ENCODE measurements at regions not wholly inside any gene's neighbourhood (a gene's known extent, or its start where the extent isn't known, plus 50 kb on each side); places are given as distances from the start of the nearest gene placed in this dataset.

DNA sequence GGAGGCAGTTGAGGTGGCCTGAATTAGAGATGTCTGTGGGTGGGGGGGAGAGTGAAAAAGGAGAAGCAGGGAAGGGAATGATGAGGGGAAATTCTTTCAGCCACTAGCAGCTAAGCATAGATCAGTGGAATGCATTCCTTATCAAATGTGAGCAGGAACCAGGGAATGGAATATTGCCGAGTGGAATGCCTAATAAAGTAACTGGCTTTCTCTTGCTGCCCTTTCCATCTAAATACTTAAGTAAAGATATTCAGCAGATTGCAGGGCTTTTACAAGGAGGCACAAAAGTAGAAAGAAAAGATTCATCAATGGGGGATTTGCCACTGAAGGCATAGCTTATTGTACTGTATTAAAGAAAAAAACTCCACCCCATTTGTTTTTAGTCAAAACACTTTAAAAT lies 263.0 kb upstream of the RPS6KA3 start:
- intact Hi-C loops (cut with DNase I): loop anchor here (2.0 to 10.0 kb wide), 4 partner anchors 951 to 1665 kb away; no protein-coding TSS in a partner anchor
- DNase-seq: no peak

- intact Hi-C loops (cut with DNase I): loop anchor here (2.0 to 10.0 kb wide), 4 partner anchors 952 to 1666 kb away; no protein-coding TSS in a partner anchor
- peak in 4 of 10 donors; percentile 24 to 74 (median 46) for DNase-seq
Measured at GRCh38 chrX:20529301-20529700, 262.6 kb upstream of the RPS6KA3 start.

DNA sequence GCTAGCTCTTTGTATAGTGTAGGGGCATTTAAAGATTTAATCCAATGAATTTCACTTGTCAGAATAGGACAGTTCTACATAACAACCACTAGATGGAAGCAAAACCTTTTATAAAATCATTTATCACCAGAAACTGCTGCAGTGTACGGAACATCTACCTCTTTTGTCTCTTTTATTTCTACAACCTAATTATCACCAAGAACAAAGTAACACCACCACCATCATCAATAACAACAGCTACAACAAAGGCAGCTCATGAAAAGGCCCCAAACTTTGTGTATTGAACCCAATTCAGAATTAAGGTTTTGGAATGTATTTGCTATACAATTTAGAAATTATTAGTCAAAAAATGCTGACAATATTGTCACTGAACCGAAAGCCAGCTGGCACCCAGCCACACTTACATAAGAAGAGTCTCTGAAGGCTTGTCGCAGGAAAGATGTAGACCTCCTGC lies 260.9 kb upstream of the RPS6KA3 start:
- intact Hi-C loops (cut with DNase I): loop anchor here (2.0 to 10.0 kb wide), 4 partner anchors 953 to 1667 kb away; no protein-coding TSS in a partner anchor
- peak in 1 of 10 donors; percentile 33 for DNase-seq

DNA sequence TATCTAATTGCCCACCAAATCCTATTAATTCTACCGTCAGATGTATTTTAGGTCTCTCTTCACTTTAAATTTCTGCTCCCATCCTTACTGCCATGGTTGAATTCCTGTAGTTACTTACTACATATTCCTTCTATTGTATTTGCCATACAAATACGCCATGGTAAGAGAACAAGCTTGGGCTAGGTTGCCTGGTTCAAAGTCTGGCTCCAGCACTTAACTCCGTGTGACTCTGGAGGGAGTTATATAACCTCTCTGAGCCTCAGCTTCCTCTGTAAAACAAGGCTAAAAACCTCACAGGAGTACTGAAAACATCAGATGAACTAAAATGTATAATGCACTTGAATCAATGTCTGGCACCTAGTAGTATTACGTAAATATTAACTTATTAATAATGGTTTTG lies 260.3 kb upstream of the RPS6KA3 start:
- intact Hi-C loops (cut with DNase I): loop anchor here (5.0 to 10.0 kb wide), 3 partner anchors 1218 to 1668 kb away; no protein-coding TSS in a partner anchor
- no peak for DNase-seq

- intact Hi-C loops (cut with DNase I): loop anchor here (10.0 kb wide), 2 partner anchors 1221 to 1671 kb away; no protein-coding TSS in a partner anchor
- no peak for DNase-seq
Measured at GRCh38 chrX:20523626-20524312, 257.1 kb upstream of the RPS6KA3 start.

DNA sequence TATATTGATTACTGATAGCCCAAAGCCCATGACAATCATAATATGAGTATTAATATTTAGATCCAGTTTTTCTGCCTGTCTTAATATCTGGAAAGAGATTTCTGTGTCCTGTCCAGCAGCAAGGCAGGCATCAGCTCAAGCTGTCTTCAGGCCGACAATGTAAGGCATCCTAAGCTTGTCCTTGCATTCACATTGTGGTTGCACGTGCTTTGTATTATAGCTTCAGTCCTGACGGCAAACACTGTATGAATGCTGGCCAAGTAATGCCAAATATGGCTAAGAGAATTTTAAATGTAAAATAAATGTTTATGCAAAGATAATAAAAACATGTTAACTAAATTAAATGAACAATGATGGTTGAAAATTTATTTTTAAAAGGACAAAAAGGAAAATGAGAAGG lies 255.7 kb upstream of the RPS6KA3 start:
- DNase-seq: no peak
- intact Hi-C loops (cut with DNase I): loop anchor here (10.0 kb wide), 2 partner anchors 1222 to 1672 kb away; no protein-coding TSS in a partner anchor

GRCh38 chrX:20521222-20521621 lies 254.5 kb upstream of the RPS6KA3 start:
- intact Hi-C loops (cut with DNase I): loop anchor here (10.0 kb wide), 2 partner anchors 1224 to 1674 kb away; no protein-coding TSS in a partner anchor
- no peak for DNase-seq

DNA sequence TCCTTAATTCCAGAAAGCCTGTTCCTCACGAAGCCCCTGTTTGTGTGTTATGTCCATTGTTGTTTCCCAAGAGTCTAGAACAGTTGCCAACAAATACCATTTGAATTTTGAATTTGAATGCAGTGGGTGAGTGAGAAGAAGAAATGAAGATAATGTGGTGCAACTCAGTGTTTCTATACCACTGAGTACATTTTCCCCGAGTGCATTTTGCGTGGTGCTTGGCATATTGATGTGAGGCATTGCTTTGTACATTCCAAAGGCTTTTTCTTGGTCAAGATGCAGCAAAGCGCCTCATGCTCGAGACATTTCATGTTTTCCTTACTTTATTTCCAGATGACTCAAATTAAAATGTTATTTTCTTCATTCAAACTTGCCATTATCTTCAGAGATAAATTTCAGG lies 253.1 kb upstream of the RPS6KA3 start:
- intact Hi-C loops (cut with DNase I): loop anchor here (10.0 kb wide), 2 partner anchors 1225 to 1675 kb away; no protein-coding TSS in a partner anchor
- no peak for DNase-seq

DNA sequence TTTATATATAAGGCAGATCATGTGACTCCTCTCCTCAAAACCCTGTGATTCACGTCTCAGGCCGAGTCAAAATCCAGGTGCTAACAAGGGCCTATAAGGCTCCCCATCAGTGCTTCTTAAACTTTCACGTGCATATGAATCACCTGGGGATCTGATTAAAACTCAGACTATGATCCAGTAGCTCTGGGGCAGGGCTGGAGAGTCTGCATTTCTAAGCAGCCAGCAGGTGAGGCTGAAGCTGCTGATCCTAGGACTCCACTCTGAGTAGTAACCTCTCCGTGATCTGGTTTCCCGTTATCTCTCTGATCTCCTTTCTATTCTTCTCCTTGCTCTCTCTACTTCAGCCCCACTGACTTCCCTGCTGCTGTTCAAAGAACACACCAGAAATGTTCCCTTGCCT lies 252.4 kb upstream of the RPS6KA3 start:
- DNase-seq: no peak
- intact Hi-C loops (cut with DNase I): no loop called here

DNA sequence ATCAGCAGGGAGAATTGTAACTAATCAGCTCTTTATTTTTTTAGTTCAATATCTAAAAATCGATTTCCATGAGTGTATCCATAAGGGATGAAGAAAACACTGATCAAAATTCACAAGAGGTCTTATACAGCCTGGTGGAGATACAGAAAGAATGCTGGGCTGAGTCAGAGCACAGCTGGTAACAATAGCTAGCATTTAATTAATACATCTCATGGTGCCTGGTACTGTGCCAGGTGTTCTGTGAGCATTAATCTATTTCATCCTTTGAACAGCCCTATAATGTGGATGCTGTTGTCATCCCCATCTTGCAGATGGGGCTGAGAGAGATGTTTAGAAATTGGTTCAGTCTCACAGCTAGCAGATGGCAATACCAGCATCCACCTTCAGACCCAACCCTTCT lies 250.9 kb upstream of the RPS6KA3 start:
- DNase-seq: no peak
- intact Hi-C loops (cut with DNase I): no loop called here

DNA sequence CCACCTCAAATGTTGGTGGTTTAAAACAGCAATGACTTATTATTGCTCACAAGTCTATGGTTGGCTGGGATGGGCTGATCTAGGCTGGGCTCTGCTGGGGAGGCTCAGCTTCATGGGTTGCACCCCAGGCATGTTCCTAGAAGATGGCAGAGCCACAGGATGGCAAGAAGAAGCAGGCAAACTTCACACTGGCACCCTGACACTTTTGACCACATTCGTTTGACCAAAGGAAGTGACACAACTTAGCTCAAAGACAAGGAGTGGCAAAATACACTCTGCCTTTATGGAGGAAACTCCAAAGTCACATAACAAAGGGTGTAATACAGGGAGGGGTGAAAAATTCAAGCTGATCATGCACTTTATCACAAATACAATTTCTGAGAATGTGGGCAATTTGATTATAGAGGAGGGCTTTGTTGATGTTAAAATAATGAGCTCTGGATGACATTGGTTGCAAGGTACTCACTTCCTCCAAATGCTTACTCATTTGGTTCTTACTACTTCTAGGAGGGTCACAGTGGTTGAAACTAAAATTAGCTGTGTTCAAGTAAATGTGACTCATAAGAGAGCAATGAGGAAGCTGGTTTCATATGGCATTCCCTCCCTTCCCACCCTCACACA lies 249.2 kb upstream of the RPS6KA3 start:
- DNase-seq: no peak

GRCh38 chrX:20514358-20514757 lies 247.6 kb upstream of the RPS6KA3 start:
- intact Hi-C loops (cut with DNase I): no loop called here
- no peak for DNase-seq

More for the DNA sequence above, 249.2 kb upstream of the RPS6KA3 start:
- intact Hi-C loops (cut with DNase I): no loop called here

DNA sequence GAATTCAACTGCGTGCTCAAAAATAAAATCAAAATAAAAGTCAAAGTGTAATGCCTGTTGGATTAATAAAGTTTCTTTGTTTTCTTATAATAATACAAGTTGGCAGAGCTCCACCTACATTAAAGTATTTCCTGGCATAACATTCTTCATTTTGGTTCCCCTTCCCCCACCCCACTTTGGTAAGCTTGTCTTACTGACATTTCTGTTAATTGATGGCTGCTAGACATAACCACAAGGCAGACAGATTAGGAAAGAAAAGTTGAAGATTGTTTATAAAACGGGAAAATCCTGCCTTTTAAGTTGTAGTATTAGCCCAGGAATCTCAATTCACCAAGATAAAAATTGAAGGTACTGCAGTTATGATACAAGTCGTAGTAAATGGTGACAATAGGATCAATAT lies 246.5 kb upstream of the RPS6KA3 start:
- DNase-seq: no peak
- intact Hi-C loops (cut with DNase I): no loop called here

DNA sequence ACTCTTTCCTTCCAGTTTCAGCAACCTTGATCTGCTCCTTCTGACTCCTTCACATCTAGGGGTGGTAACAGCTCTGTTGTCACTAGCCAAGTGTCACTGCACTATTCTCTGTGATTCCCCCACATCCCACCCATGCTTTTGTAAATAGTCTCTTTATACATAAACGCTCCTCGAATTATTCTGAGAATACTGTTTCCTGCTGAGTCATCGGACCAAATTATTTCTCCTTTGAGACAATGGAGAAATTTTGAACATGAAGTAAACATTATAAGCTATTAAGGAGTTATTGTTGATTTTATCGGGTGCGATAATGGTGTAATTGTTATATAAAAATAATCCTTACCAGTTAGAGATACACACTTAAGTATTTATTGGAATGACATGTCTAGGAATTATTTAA lies 245.1 kb upstream of the RPS6KA3 start:
- intact Hi-C loops (cut with DNase I): no loop called here
- DNase-seq: no peak

GRCh38 chrX:20507901-20508620 lies 241.4 kb upstream of the RPS6KA3 start:
- intact Hi-C loops (cut with DNase I): no loop called here
- DNase-seq: no peak

DNA sequence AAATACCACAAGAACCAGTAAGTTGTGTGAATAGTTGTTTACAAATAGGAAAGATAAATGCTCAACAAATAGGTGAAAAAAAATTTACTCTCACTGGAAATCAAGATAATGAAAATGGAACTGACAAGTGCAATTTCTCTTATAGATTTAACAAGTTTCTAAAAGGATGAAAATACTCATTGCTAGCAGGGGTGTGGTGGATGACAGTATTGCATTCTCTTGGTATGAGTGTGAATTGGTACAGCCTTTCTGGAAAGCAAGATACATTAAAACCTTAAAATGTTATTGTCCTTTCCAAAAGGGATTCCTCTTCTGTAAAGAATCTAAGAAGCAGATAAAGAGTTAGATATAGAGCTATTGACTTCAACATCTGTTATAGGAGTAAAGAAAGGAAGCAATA lies 240.0 kb upstream of the RPS6KA3 start:
- no peak for DNase-seq
- intact Hi-C loops (cut with DNase I): no loop called here

- no peak for DNase-seq
- intact Hi-C loops (cut with DNase I): no loop called here
Measured at GRCh38 chrX:20500949-20501348, 234.2 kb upstream of the RPS6KA3 start.

DNA sequence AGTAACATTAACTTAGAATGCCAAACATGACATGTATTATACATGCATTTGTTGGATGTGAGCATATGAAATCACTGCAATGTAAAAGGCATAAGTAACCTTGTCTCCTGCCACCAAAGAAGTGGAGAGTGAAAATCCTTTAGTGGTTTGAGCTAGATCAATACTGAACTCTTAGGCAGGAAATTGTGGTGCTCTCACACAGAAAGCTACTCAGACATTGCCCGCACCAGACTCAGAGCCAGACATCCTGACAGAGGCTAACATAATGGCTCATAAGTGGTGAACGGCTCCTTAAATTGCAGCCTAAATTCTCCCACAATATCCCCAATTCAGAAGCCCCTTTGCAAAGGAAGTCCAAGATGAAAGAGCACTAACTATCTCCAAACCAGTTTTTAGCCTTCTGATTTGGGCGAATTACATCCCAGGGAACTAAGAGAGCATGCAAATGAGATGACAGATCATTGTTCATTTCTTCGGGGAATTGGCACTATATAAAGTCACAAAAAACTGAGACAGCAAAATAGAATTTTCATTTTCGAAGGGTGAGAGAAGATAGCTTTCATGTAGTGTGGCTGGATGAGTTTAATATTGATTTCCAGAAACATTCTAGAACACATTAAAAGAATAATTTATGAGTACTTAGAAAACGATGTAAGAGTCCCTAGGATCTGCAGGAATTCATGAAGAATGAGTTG lies 233.6 kb upstream of the RPS6KA3 start:
- intact Hi-C loops (cut with DNase I): no loop called here
- DNase-seq: no peak

GRCh38 chrX:20499763-20500162 lies 233.1 kb upstream of the RPS6KA3 start:
- DNase-seq: no peak
- intact Hi-C loops (cut with DNase I): no loop called here

DNA sequence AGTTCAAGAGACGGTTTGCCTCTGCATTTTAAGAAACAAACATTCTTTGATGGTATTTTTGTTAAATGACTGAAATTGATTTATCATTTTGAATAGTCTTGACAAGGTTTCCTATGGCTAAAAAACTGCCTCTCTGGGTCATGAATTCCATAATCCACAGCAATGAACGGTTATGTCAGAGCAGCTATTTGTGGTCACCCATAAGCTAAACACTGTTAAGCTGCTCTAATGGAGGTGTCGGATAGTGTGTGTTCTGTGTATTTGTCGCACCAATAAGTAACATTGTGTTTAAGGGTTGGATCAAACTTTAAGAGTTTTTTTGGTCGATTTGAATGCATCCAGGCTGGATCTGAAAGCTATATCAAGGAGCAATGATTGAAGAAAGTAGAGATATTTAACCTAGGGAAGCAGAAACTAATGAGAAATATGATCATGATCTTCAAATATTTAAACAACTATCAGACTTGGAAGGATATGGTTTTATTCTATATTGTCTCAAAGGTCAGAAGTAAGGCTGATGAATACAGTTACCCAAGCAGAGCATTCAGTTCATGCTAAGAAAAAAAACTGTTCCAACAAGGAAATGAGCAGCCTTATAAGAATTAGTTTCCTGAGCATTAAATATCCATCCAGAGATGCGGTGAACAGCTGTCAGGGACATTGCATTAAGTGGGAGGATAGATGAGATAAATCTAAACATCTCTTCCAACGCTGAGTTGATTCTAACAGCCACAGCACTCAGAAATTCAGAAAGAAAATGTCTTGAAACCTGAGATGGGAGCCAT lies 232.3 kb upstream of the RPS6KA3 start:
- no peak for DNase-seq
- intact Hi-C loops (cut with DNase I): no loop called here

Data from posterior cingulate gyrus (tissue), 11 donors.